ENCODE measurements at regions not wholly inside any gene's neighbourhood (a gene's known extent, or its start where the extent isn't known, plus 50 kb on each side); places are given as distances from the start of the nearest gene placed in this dataset.

DNA sequence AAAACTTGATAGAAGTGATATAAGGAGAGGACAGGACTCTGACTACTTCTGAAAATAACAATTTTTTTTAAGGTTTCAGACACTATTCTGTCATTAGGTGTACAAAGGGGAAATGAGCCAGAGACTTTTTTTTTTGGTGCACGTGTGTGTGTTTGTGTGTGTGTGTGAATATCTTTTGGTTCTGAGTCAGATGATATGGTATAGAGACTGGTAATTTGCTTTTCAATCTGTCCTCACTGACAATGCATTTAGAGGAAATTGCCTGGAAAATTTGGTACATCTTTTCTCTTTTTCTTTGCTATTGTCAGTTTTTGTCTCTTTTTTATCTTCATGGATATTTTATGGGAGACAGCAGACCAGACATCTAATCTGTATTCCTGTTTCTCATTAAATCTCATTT lies 59.3 kb downstream of the DDIT4L start:
- DNase-seq (ENCODE audit: low read depth in 2 of 2) = no peak

DNA sequence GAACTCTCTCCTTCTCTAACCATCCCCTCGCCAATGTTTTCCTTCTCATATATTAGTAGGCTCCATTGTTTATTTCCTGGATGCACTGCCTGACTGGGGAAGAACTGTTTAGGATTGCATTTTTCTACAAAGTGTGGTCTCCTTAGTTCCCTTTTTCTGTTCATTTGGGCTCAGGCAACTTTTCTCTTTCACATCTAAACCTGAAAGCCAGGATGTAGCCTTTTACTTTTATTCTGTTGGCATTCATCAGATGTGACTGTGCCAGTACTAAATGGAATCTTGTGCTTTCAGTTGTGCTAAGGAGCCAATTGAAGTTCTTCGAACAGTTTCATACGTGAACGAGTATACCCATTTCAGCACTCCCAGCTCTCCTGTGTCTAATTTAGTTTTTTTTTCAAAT lies 59.8 kb downstream of the DDIT4L start:
- no peak for DNase-seq (ENCODE audit: low read depth in 2 of 2)

DNA sequence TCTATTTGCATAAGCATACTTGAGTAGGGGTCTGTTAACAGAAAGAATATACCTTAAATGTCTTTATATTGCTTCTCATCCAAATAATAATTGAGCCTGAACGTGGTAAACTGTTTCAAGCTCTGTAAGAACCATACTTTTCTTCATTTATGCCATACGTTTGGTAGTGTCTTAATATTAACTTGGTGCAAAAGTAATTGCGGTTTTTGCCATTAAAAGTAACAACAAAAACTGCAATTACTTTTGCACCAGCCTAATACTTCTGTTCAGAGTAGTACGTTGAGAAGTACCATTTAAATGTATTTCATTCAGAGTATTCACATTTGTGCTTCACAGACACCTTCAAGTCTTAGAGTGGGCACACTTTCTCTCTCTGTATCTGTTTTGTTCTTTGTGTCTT lies 60.5 kb downstream of the DDIT4L start:
- no peak for DNase-seq (ENCODE audit: low read depth in 2 of 2)

- no peak for DNase-seq (ENCODE audit: low read depth in 2 of 2)
These were observed 61.9 kb downstream of the DDIT4L start for GRCh38 chr4:100128338-100128737.

- no peak for DNase-seq (ENCODE audit: low read depth in 2 of 2)
These were observed 65.6 kb downstream of the DDIT4L start for GRCh38 chr4:100124715-100125114.

GRCh38 chr4:100118181-100118580 lies 72.1 kb downstream of the DDIT4L start:
- DNase-seq (ENCODE audit: low read depth in 2 of 2) = no peak

GRCh38 chr4:100117750-100118149 lies 72.5 kb downstream of the DDIT4L start:
- DNase-seq (ENCODE audit: low read depth in 2 of 2) = no peak

DNA sequence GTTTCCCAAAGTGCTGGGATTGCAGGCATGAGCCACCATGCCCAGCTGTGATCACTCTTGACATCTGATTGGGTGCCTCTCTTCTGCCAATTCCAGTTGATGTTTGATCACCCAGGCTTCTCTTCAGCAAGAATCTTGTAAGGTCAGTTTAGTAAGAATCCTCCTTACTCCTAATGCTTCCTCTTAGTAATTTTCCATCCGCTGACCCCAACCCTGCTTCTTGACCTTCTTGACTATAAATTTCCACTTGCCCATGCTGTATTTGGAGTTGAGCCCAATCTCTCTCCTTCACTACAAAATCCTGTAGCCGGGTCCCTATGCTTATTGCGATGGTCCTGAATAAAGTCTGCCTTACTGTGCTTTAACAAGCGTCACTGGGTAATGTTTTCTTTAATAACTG lies 75.4 kb downstream of the DDIT4L start:
- DNase-seq (ENCODE audit: low read depth in 2 of 2) = no peak

- no peak for DNase-seq (ENCODE audit: low read depth in 2 of 2)
These were observed 76.5 kb downstream of the DDIT4L start for GRCh38 chr4:100113732-100114131.

DNA sequence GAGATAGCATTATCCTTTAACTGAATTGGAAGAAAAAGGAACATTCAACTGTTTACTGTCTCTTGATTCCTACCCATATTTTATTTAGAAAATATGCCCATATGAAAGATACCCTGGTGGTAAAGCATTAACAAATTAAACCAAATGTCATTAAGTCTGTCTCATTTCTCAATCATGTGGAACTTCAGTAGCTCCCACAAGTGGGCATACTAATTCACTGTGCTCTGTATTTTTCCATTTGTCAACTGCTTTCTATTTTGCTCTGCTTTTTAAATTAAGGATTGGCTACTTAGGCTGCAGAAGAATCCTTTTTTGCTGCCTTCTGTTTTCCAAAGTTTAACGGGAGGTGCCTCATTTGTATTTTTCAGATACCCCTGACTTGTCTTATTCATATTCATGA lies 77.2 kb downstream of the DDIT4L start:
- no peak for DNase-seq (ENCODE audit: low read depth in 2 of 2)

DNA sequence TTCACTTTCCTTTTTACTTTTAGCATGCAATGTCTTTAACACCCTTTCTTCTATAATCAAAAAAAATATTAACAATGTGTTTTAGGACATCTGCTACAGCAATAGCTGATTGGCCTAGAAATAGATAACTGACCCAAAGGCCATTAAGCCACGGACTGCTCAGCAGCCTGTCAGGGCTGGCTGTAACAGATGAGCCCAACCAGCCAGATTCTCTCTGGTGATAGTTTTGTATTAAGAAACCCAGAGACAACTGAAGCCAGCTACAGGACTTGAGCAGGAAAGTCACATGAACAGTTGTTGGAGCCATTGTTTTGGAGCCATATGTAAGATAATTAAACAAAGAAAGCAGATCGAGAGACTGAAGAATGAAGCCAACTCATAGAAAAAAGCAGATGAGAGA lies 80.3 kb downstream of the DDIT4L start:
- DNase-seq (ENCODE audit: low read depth in 2 of 2) = no peak

DNA sequence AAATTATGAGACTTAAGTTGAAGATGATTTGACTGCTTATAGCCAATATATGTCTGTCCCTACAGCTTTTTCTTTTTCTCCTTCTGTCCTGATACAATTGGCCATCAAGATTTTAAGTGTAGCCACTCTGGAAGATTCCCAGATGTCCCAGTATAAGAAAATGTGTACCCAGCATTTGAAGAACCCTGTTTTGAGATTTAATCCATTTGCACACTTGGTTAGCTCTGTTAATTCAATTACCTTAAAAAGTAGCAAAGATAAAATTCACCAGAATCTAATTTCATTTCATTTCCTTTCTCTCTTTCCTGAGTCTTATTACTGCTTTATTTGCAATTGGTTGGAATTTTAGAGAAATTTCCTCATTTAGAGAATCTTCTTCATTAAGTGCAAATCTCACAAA lies 81.4 kb downstream of the DDIT4L start:
- no peak for DNase-seq (ENCODE audit: low read depth in 2 of 2)

DNA sequence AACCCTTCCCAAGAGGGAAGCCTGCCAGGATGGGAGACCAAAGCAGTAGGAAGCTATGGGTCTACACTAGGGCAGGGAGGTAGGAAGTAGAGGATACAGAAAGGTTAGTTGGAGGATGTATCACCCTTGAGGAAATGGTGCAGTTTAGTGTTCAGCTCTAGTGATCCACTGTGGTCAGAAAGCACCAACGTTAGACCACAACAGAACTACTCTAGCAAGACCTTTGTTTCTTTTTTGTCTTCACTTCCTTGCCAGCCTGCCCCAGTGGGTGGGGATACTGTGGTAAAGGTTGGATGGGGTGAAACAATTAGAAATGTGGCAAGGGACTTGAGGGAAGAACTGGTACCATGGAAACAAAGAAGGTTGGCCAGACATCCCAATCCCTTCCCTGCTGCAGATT lies 83.3 kb downstream of the DDIT4L start:
- DNase-seq (ENCODE audit: low read depth in 2 of 2) = no peak

- no peak for DNase-seq (ENCODE audit: low read depth in 2 of 2)
These were observed 86.6 kb downstream of the DDIT4L start for GRCh38 chr4:100103671-100104070.

DNA sequence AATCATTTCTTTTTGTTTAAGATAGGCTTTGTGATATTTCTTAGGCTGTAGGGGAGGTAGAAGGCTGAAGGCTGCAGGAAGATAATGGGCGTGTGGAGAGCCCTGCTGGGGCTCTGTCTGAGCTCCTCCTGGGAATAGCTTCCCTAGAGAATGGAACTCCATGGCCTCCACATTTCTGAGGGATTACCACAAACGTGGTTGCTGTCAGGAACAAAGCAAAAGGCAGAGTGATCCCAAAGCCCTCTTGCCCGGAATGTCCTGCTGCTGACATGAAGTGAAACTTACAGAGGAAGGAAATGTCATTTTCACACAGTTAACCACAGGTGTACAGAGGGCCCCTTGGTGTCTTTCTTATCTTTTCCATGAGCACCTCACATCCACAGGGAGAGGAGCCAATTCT lies 89.3 kb downstream of the DDIT4L start:
- DNase-seq (ENCODE audit: low read depth in 2 of 2) = no peak

- DNase-seq (ENCODE audit: low read depth in 2 of 2) = no peak
These were observed 90.5 kb downstream of the DDIT4L start for GRCh38 chr4:100099746-100100145.

- DNase-seq (ENCODE audit: low read depth in 2 of 2) = no peak
These were observed 91.6 kb downstream of the DDIT4L start for GRCh38 chr4:100098681-100099080.

GRCh38 chr4:100098011-100098545 lies 92.2 kb downstream of the DDIT4L start:
- DNase-seq (ENCODE audit: low read depth in 2 of 2) = no peak

GRCh38 chr4:100095729-100096595 lies 94.3 kb downstream of the DDIT4L start:
- peak; percentile 38 to 58 for DNase-seq (ENCODE audit: low read depth in 2 of 2)

GRCh38 chr4:100093091-100093866 lies 97.0 kb downstream of the DDIT4L start:
- peak; percentile 68 to 75 for DNase-seq (ENCODE audit: low read depth in 2 of 2)

DNA sequence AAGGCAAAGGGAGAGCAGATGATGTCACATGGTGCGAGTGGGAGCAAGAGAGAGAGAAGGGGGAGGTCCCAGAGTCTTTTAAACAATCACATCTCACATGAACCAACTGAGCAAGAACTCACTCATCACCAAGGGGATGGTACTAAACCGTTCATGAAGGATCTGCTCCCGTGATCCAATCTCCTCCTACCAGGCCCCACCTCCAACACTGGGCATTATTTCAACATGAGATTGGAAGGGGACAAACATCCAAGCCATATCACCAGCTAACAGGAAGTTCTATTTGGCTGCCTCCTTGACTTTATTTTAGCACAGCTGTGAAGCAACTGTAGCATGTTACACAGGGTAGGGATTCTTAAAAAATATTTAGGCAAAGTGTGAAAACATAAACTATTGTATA lies 102.5 kb downstream of the DDIT4L start:
- no peak for DNase-seq (ENCODE audit: low read depth in 2 of 2)

GRCh38 chr4:100086766-100087431 lies 103.4 kb downstream of the DDIT4L start:
- DNase-seq (ENCODE audit: low read depth in 2 of 2) = no peak

Data from stimulated activated CD4-positive, alpha-beta T cell treated with anti-CD3 and anti-CD28 coated beads, Interleukin-12 subunit alpha, Interleukin-12 subunit beta, amount 100 ng/mL, for 24 hours (primary cell).